ENCODE measurements at regions not wholly inside any gene's neighbourhood (a gene's known extent, or its start where the extent isn't known, plus 50 kb on each side); places are given as distances from the start of the nearest gene placed in this dataset.

- TF ChIP-seq, protein P1, sequence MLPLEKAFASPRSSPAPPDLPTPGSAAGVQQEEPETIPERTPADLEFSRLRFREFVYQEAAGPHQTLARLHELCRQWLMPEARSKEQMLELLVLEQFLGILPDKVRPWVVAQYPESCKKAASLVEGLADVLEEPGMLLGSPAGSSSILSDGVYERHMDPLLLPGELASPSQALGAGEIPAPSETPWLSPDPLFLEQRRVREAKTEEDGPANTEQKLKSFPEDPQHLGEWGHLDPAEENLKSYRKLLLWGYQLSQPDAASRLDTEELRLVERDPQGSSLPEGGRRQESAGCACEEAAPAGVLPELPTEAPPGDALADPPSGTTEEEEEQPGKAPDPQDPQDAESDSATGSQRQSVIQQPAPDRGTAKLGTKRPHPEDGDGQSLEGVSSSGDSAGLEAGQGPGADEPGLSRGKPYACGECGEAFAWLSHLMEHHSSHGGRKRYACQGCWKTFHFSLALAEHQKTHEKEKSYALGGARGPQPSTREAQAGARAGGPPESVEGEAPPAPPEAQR (CRISPR knock-in tag; IDR thresholded peaks at IDR 0.05): no peak
- TF ChIP-seq CTCF (IDR thresholded peaks at IDR 0.05) (no peak), ETV6 (CRISPR knock-in tag; IDR thresholded peaks at IDR 0.05) (no peak), MAX (CRISPR knock-in tag; IDR thresholded peaks at IDR 0.05) (no peak)
Observed at GRCh38 chr13:73861136-73861535, 273.1 kb downstream of the KLF12 start.

Data from WTC11 (cell line).